ENCODE measurements at regions not wholly inside any gene's neighbourhood (a gene's known extent, or its start where the extent isn't known, plus 50 kb on each side); places are given as distances from the start of the nearest gene placed in this dataset.

DNA sequence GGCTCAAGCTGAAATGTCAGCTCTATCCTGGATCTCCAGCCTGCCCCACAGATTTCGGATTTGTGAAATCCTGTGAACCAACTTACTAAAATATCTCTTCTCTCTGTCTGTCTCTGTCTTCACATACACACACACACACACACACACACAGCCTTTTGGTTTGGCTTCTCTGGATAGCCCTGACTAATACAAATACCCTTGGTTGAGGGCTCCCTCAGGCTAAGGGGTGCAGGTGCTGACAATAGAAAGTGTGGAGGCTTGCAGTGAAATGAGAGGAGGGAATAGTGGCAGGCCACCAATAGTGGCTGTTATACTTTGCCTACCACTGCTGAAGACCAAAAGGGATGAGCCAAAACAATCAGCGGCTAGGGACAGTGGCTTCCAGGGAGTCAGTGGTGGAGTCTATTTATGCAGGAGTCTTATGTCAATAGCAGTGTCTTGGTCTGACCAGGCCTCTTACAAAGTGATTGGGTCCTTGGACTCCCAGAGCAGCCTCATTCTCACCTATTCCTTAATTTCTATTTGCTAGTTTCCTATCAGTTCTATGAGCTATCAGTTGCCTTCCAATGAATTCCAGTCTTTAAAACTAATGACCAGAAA lies 93.2 kb upstream of the GAS1 start:
- no peak for TF ChIP-seq POLR2A (IDR thresholded peaks at IDR 0.05)
- TF ChIP-seq, protein P1, sequence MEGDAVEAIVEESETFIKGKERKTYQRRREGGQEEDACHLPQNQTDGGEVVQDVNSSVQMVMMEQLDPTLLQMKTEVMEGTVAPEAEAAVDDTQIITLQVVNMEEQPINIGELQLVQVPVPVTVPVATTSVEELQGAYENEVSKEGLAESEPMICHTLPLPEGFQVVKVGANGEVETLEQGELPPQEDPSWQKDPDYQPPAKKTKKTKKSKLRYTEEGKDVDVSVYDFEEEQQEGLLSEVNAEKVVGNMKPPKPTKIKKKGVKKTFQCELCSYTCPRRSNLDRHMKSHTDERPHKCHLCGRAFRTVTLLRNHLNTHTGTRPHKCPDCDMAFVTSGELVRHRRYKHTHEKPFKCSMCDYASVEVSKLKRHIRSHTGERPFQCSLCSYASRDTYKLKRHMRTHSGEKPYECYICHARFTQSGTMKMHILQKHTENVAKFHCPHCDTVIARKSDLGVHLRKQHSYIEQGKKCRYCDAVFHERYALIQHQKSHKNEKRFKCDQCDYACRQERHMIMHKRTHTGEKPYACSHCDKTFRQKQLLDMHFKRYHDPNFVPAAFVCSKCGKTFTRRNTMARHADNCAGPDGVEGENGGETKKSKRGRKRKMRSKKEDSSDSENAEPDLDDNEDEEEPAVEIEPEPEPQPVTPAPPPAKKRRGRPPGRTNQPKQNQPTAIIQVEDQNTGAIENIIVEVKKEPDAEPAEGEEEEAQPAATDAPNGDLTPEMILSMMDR (IDR thresholded peaks at IDR 0.05): no peak

Data from vagina (tissue), 2 donors.